OCI-LY3 (cell line): ENCODE measurements at regions not wholly inside any gene's neighbourhood (a gene's known extent, or its start where the extent isn't known, plus 50 kb on each side); places are given as distances from the start of the nearest gene placed in this dataset.

Experiments used
- H2AFZ ChIP-seq: fragments of 200-600, 300-600 bp; shearing (Covaris generic); 2 replicates; pipeline ENCODE4 v1.6.0; 2014; ENCODE audit warnings: antibody characterized with exemption, low read depth, low read length
- H3K27ac ChIP-seq: fragments of 200-600, 300-600 bp; sonication (generic); 2 replicates; pipeline ENCODE4 v1.5.1; 2014; ENCODE audit warnings: mild to moderate bottlenecking, low read length, moderate library complexity, mixed read lengths
- H3K27me3 ChIP-seq: fragments of 200-600, 300-600 bp; sonication (generic); 2 replicates; pipeline ENCODE4 v1.6.1; 2014; ENCODE audit warnings: low read depth, low read length, mixed read lengths
- H3K36me3 ChIP-seq: fragments of 200-600, 300-600 bp; sonication (generic); replicated peaks from 2 replicates; pipeline ENCODE3; 2014; ENCODE audit warnings: low read depth, low read length, mixed read lengths
- H3K4me1 ChIP-seq: fragments of 300-600, 200-600 bp; sonication (generic); 2 replicates; pipeline ENCODE4 v1.6.1; 2014; ENCODE audit warnings: low read length, mixed read lengths
- H3K4me2 ChIP-seq: fragments of 200-600, 300-600 bp; sonication (generic); 2 replicates; pipeline ENCODE4 v1.6.1; 2014; ENCODE audit warnings: low read length, mixed read lengths
- H3K4me3 ChIP-seq: fragments of 300-600, 200-600 bp; sonication (generic); 2 replicates; pipeline ENCODE4 v1.5.1; 2014; ENCODE audit warnings: antibody characterized with exemption, mild to moderate bottlenecking, low read length, moderate library complexity
- H3K79me2 ChIP-seq: fragments of 300-600, 200-600 bp; shearing (Covaris generic); 2 replicates; pipeline ENCODE4 v1.6.1; 2014; ENCODE audit warnings: mild to moderate bottlenecking, low read length, mixed read lengths
- H3K9ac ChIP-seq: fragments of 300-600, 200-600 bp; shearing (Covaris generic); 2 replicates; pipeline ENCODE4 v1.6.0; 2014; ENCODE audit warnings: mild to moderate bottlenecking, low read length, moderate library complexity
- H3K9me3 ChIP-seq: fragments of 200-600, 300-600 bp; shearing (Covaris generic); 2 replicates; pipeline ENCODE4 v1.6.1; 2014; ENCODE audit warnings: low read length, mixed read lengths; ENCODE audit not compliant: insufficient read depth
- H4K20me1 ChIP-seq: fragments of 200-600, 300-600 bp; sonication (generic); 2 replicates; pipeline ENCODE4 v1.6.1; 2016; ENCODE audit warnings: low read length, mixed read lengths; ENCODE audit not compliant: insufficient read depth
- EZH2phosphoT487 ChIP-seq: fragments of 200-600 bp; shearing (Covaris generic); IDR thresholded peaks from 2 replicates; pipeline ENCODE4 v1.6.1; 2018; ENCODE audit warnings: antibody characterized with exemption, mixed run types, low read depth
- TF ChIP-seq, protein P1 (sequence below): fragments of 200-600, 300-600 bp; sonication (generic); IDR thresholded peaks from 2 replicates; pipeline ENCODE4 v1.5.1; 2014; ENCODE audit warnings: antibody characterized with exemption, low read length, low read depth

DNA sequence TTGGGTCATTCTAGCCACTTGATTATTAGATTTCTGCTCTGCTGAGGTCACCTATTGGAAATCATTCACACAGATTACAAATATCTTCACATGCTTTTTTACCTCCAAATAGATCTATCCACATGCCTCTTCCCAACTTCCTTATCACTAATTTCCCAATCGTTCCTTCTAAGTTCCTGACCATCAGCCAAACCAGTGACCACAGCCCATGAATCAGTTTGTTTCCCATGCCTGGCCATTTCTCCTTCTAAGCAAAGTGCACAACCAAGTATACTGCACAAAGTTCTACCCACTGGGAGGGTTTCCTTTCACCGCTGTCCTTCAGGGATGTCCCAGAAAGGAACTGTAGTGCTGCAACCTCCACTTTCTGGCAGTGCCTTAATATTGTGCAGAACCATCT, 140.5 kb upstream of the SYNDIG1 start:
- Histone ChIP-seq H3K79me2 (no peaks in the 10 kb centered on the region), H3K4me3 (no peak overlapping the region), H3K27ac (no peak overlapping the region), H4K20me1 (no peaks in the 10 kb centered on the region), H3K9ac (no peak overlapping the region), H2AFZ (no peak overlapping the region), H3K36me3 (no peaks in the 10 kb centered on the region), H3K4me1 (peaks cover 24% of the 10 kb centered on the region), H3K9me3 (no peaks in the 10 kb centered on the region), H3K27me3 (peaks cover under 1% of the 10 kb centered on the region; the same call in 1 of the 2 replicates), H3K4me2 (no peak overlapping the region)
- no peak for TF ChIP-seq EZH2phosphoT487
- TF ChIP-seq, protein P1, sequence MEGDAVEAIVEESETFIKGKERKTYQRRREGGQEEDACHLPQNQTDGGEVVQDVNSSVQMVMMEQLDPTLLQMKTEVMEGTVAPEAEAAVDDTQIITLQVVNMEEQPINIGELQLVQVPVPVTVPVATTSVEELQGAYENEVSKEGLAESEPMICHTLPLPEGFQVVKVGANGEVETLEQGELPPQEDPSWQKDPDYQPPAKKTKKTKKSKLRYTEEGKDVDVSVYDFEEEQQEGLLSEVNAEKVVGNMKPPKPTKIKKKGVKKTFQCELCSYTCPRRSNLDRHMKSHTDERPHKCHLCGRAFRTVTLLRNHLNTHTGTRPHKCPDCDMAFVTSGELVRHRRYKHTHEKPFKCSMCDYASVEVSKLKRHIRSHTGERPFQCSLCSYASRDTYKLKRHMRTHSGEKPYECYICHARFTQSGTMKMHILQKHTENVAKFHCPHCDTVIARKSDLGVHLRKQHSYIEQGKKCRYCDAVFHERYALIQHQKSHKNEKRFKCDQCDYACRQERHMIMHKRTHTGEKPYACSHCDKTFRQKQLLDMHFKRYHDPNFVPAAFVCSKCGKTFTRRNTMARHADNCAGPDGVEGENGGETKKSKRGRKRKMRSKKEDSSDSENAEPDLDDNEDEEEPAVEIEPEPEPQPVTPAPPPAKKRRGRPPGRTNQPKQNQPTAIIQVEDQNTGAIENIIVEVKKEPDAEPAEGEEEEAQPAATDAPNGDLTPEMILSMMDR, result no peak

- no peak overlapping the region for H3K4me2 ChIP-seq
- TF ChIP-seq, protein P1, result no peak
- no peak for TF ChIP-seq EZH2phosphoT487
These were observed 147.5 kb upstream of the SYNDIG1 start for GRCh38 chr20:24321973-24322372.

DNA sequence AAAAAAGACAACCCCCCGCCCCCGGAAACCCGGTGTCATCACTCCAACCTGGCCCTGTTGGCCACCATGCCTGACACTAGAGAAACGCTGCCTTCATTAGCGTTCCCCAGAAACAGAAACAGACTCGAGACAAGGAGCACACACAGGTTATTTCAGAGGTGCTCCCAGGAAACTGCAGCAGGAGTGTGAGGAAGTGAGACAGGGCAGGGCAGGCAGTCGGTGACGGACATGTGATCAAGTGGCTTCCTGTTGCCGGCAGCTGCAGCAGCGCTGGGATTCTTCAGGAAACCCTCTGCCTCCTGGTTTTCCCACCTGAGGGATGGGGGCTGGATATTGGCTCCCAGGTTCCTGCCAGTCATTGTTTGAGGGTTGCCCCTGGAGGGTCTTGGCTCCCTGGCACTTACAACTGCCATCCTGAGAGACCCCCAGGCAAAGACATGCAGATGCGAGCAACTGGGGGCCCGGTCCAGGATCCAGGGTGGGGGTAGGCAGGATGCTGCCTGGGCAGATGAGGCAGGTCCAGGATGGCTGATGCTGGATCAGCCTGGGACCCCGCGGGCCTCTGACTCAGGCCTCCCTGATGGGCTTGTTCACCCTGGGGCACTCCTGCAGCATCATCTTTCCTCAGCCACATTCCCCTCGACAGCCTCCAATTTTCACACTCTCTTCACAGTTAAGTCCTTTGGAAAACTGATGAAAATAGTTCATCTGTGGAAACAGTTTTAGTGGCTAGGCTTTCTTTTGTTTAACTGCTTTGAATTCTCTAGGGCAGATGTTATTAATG, 150.7 kb upstream of the SYNDIG1 start:
- H3K36me3 ChIP-seq, result no peaks in the 10 kb centered on the region
- peaks cover 10% of the 10 kb centered on the region; the same call in 1 of the 2 replicates for H3K27me3 ChIP-seq
- no peaks in the 10 kb centered on the region for H4K20me1 ChIP-seq
- H3K9me3 ChIP-seq, result no peaks in the 10 kb centered on the region
- no peak overlapping the region for H3K4me3 ChIP-seq
- peak overlapping the region; percentile 41 for H3K4me2 ChIP-seq
- H3K79me2 ChIP-seq, result no peaks in the 10 kb centered on the region
- peaks cover 29% of the 10 kb centered on the region for H3K4me1 ChIP-seq
- no peak overlapping the region for H3K27ac ChIP-seq
- no peak overlapping the region for H2AFZ ChIP-seq
- H3K9ac ChIP-seq, result no peak overlapping the region
- TF ChIP-seq, protein P1, result no peak
- TF ChIP-seq EZH2phosphoT487, result no peak

More at GRCh38 chr20:24321973-24322372, 147.5 kb upstream of the SYNDIG1 start:
- Histone ChIP-seq H3K9ac (no peak overlapping the region), H3K79me2 (no peaks in the 10 kb centered on the region), H3K27ac (no peak overlapping the region), H3K27me3 (peaks cover 7% of the 10 kb centered on the region; the same call in 1 of the 2 replicates), H3K4me3 (no peak overlapping the region), H3K9me3 (no peaks in the 10 kb centered on the region), H3K36me3 (no peaks in the 10 kb centered on the region), H3K4me1 (peaks cover 22% of the 10 kb centered on the region), H2AFZ (no peak overlapping the region), H4K20me1 (no peaks in the 10 kb centered on the region)

DNA sequence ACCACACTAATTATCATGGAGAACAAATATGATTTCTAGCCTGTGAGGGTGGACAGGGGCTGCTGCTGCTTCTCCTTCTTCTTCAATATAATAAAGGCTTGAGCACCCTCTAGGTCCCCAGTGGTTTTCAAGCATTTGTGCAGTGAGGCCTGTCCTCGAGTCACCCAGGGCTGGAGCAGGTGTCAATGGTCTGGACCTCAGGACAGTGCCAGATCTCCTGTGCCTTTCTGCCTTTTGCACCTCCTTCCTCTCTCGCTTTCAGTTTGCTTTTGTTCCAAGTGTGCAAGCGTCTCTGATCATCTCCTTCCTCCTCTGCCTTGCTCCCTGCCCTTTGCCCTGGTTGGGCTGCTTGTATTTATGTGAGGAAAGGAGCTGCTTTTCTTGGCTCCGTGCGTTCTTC, 152.2 kb upstream of the SYNDIG1 start:
- H3K4me3 ChIP-seq, result 0 out of 2 replicates have a peak overlapping the region, but pooled peaks have one; percentile 19
- H3K9ac ChIP-seq, result no peak overlapping the region
- no peak for TF ChIP-seq EZH2phosphoT487
- TF ChIP-seq, protein P1, result no peak

More for the DNA sequence above, 152.2 kb upstream of the SYNDIG1 start:
- Histone ChIP-seq H3K9me3 (no peaks in the 10 kb centered on the region), H3K4me2 (peak overlapping the region; percentile 62), H4K20me1 (no peaks in the 10 kb centered on the region), H3K36me3 (no peaks in the 10 kb centered on the region), H3K79me2 (no peaks in the 10 kb centered on the region), H3K4me1 (peaks cover 29% of the 10 kb centered on the region), H3K27ac (no peak overlapping the region), H2AFZ (0 out of 2 replicates have a peak overlapping the region, but pooled peaks have one; percentile 16), H3K27me3 (peaks cover 19% of the 10 kb centered on the region; the same call in 1 of the 2 replicates)
